Stimulated activated CD8-positive, alpha-beta memory T cell treated with anti-CD3 and anti-CD28 coated beads, Interleukin-4, amount 100 ng/mL, for 24 hours (primary cell): ENCODE measurements at regions not wholly inside any gene's neighbourhood (a gene's known extent, or its start where the extent isn't known, plus 50 kb on each side); places are given as distances from the start of the nearest gene placed in this dataset.

Experiments
- DNase-seq: peaks from one replicate; pipeline ENCODE4 v3.0.0-alpha.2; 2020; ENCODE audit warnings: low read depth

- DNase-seq, result no peak
These were observed 89.2 kb downstream of the KCNRG start for GRCh38 chr13:50104493-50104892.

- DNase-seq, result no peak
These were observed 91.3 kb downstream of the KCNRG start for GRCh38 chr13:50106559-50106958.

- no peak for DNase-seq
These were observed 92.0 kb downstream of the KCNRG start for GRCh38 chr13:50107205-50107604.

GRCh38 chr13:50114961-50115360 is 99.7 kb downstream of the KCNRG start:
- no peak for DNase-seq

GRCh38 chr13:50115695-50116094 is 100.5 kb downstream of the KCNRG start:
- no peak for DNase-seq

GRCh38 chr13:50116430-50116973 is 101.3 kb downstream of the KCNRG start:
- no peak for DNase-seq

- DNase-seq, result no peak
These were observed 104.3 kb downstream of the KCNRG start for GRCh38 chr13:50119591-50119990.

- no peak for DNase-seq
These were observed 107.2 kb downstream of the KCNRG start for GRCh38 chr13:50122455-50122854.

- DNase-seq, result no peak
These were observed 107.8 kb downstream of the KCNRG start for GRCh38 chr13:50123002-50123401.

- no peak for DNase-seq
These were observed 108.2 kb downstream of the KCNRG start for GRCh38 chr13:50123515-50123861.

- DNase-seq, result peak; percentile 44
These were observed 108.8 kb downstream of the KCNRG start for GRCh38 chr13:50123862-50124535.

GRCh38 chr13:50124536-50125303 is 109.5 kb downstream of the KCNRG start:
- peak; percentile 92 for DNase-seq

- no peak for DNase-seq
These were observed 110.0 kb downstream of the KCNRG start for GRCh38 chr13:50125304-50125553.

GRCh38 chr13:50125554-50126262 is 110.5 kb downstream of the KCNRG start:
- peak; percentile 73 for DNase-seq

GRCh38 chr13:50126263-50126992 is 111.2 kb downstream of the KCNRG start:
- no peak for DNase-seq

- peak; percentile 44 for DNase-seq
These were observed 111.9 kb downstream of the KCNRG start for GRCh38 chr13:50126993-50127725.

GRCh38 chr13:50127726-50128291 is 112.6 kb downstream of the KCNRG start:
- DNase-seq, result no peak

- DNase-seq, result no peak
These were observed 113.2 kb downstream of the KCNRG start for GRCh38 chr13:50128428-50128931.

- no peak for DNase-seq
These were observed 113.9 kb downstream of the KCNRG start for GRCh38 chr13:50129081-50129705.

GRCh38 chr13:50129706-50130122 is 114.5 kb downstream of the KCNRG start:
- no peak for DNase-seq
